ENCODE measurements at regions not wholly inside any gene's neighbourhood (a gene's known extent, or its start where the extent isn't known, plus 50 kb on each side); places are given as distances from the start of the nearest gene placed in this dataset.

DNA sequence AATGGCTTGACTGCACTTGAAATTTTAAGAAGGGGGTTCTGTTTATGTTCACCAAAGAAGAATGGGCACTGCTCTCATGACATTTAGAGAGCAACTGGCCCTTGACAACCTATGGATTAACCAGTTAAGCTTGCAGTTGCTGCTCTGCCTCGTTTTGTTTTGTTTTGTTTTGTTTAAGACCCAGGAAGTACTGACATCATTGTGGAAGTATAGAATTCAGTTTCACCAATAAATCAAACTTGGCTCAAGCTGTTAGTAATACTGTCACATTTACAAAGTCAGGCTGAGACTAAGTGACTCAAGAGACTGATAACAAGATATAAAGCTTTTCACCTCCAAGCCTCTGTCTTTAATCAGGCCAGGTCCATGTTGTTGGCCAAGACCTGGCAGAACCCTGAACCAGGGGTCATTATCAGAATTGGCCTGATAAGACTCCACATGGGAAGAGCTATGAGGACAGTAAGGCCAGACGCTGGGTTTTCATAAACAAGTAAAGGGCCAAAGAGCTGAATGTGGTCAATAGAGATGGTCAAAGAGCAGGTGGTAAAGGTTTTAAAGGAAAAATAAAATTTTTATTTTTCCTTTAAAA lies 99.4 kb upstream of the VGLL2 start:
- peaks cover 0 to 4% (median 0%) of the 10 kb centered on the region in 12 donors for H3K9me3 ChIP-seq
- H3K4me3 ChIP-seq: no peak overlapping the region
- no peaks in the 10 kb centered on the region for H3K27me3 ChIP-seq
- WGBS, 4 donors: 22 to 27% (median 27%) methylated on average over 2 of the region's 2 CpGs
- H3K4me1 ChIP-seq: peaks cover 0 to 16% (median 0%) of the 10 kb centered on the region in 12 donors
- no peaks in the 10 kb centered on the region for H3K36me3 ChIP-seq
- H3K27ac ChIP-seq: no peak overlapping the region
- ATAC-seq: no peak
- intact Hi-C loops (cut with DNase I): loop anchor here in 1 of 10 donors (10.0 kb wide), 1 partner anchor 191 kb away; no protein-coding TSS in a partner anchor
- no peak for TF ChIP-seq POLR2A (IDR thresholded peaks at IDR 0.05)
- TF ChIP-seq, protein P1, sequence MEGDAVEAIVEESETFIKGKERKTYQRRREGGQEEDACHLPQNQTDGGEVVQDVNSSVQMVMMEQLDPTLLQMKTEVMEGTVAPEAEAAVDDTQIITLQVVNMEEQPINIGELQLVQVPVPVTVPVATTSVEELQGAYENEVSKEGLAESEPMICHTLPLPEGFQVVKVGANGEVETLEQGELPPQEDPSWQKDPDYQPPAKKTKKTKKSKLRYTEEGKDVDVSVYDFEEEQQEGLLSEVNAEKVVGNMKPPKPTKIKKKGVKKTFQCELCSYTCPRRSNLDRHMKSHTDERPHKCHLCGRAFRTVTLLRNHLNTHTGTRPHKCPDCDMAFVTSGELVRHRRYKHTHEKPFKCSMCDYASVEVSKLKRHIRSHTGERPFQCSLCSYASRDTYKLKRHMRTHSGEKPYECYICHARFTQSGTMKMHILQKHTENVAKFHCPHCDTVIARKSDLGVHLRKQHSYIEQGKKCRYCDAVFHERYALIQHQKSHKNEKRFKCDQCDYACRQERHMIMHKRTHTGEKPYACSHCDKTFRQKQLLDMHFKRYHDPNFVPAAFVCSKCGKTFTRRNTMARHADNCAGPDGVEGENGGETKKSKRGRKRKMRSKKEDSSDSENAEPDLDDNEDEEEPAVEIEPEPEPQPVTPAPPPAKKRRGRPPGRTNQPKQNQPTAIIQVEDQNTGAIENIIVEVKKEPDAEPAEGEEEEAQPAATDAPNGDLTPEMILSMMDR (IDR thresholded peaks at IDR 0.05): no peak
- no peak for DNase-seq

DNA sequence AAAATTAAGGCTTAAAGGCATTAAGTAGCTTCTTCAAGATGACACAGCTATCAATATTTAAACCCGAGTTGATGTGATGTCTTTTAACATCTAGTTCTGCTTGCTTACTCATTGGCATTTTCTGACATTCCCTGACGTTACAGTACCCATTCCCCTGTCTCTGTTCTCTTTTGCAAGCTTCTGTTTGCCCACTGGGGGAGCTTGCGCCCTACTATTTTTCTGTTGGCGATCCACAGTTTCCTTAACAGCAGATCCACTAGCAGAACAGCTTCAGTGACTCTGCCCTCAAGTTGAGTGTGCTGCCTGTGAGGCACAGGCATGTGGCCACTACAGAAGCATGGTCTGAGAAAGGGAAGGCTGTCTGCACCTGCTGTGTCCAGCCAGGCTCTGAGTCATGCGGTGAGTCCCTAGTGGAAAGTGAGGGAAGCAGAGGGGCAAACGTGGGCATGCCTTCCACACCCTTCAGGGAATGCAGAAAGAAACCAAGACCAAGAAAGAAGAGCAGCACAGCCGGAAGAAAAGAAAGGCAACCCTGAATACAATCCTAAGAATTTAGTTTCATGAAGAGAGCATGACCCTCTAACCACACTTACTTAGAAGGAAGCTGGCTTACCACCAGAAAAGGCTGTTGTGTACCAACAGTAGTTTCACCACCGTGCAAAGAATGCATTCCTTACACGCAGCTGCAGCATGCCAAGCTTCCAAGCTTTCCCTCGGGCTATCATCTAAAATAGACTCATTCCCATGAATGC lies 97.7 kb upstream of the VGLL2 start:
- Histone ChIP-seq H3K9me3 (peaks cover 0 to 14% (median 2%) of the 10 kb centered on the region in 12 donors), H3K4me3 (no peak overlapping the region), H3K27ac (peak overlapping the region in 1 of 12 donors; percentile 17), H3K36me3 (no peaks in the 10 kb centered on the region), H3K4me1 (peaks cover 0 to 16% (median 0%) of the 10 kb centered on the region in 12 donors), H3K27me3 (no peaks in the 10 kb centered on the region)
- ATAC-seq: peak in 2 of 4 donors; percentile 50 to 52
- TF ChIP-seq, protein P1 (IDR thresholded peaks at IDR 0.05): no peak
- TF ChIP-seq POLR2A (IDR thresholded peaks at IDR 0.05): no peak
- intact Hi-C loops (cut with DNase I): loop anchor here in 1 of 10 donors (10.0 kb wide), 1 partner anchor 193 kb away; no protein-coding TSS in a partner anchor
- DNase-seq: peak in 1 of 5 donors; percentile 14
- WGBS, 4 donors: 56 to 64% (median 57%) methylated on average over 10 of the region's 10 CpGs

DNA sequence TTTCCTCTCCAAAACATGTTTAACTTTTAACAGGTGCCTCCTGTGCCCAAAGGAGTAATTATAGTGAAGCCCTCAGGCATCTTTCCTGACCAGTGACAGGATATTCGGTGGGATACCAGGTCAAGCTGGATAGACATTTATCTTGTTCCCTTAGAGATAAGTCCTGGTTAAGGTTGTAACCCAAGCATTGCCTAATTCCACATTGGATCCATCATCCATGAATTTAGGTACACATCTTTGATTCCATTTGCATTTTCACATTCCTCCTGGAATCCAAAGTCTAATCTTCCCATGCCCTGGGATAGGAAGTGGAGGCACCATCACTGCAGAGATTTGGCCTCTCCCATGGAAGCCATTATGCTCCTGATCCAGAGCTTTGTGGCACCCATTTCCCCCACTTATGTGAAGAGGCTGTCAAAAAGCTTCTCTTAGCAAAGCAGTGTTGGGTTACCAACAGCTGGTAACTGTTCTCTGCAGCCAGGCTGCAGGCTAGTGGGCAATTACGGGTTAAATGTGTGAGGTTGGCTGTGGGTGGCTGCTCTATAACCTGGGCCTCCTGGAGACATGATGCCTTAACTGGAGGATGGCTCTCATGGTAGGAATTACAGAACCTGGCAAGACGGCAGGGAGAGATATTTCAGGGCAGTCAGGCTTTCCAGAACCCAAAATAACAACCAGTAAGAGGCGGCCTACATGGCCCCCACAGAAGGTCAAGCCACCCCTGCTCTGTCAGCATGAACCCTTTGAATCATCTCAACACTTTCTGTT lies 96.9 kb upstream of the VGLL2 start:
- DNase-seq: peak in 1 of 5 donors; percentile 21
- ATAC-seq: peak in 3 of 4 donors; percentile 59 to 74 (median 63)
- 28 to 40% (median 34%) methylated on average over 4 of the region's 4 CpGs for WGBS, 4 donors
- H3K4me1 ChIP-seq: peaks cover 0 to 16% (median 0%) of the 10 kb centered on the region in 12 donors
- H3K36me3 ChIP-seq: no peaks in the 10 kb centered on the region
- TF ChIP-seq, protein P1 (IDR thresholded peaks at IDR 0.05): no peak
- no peak for TF ChIP-seq POLR2A (IDR thresholded peaks at IDR 0.05)
- no peak overlapping the region for H3K4me3 ChIP-seq
- peaks cover 0 to 21% (median 4%) of the 10 kb centered on the region in 12 donors for H3K9me3 ChIP-seq
- H3K27ac ChIP-seq: peak overlapping the region in 4 of 12 donors; percentile 11 to 67 (median 48)
- no peaks in the 10 kb centered on the region for H3K27me3 ChIP-seq
- intact Hi-C loops (cut with DNase I): loop anchor here in 1 of 10 donors (10.0 kb wide), 1 partner anchor 194 kb away; no protein-coding TSS in a partner anchor

Data from heart left ventricle (tissue), 16 donors.